ENCODE measurements at regions not wholly inside any gene's neighbourhood (a gene's known extent, or its start where the extent isn't known, plus 50 kb on each side); places are given as distances from the start of the nearest gene placed in this dataset.
A peak's percentile ranks its signal among the peaks of the same experiment; 100 is the strongest.

GRCh38 chr1:184283999-184284398 lies 102.8 kb upstream of the C1orf21 start:
- DNase-seq: peak; percentile 85

- DNase-seq: no peak
Measured at GRCh38 chr1:184284900-184285299, 101.9 kb upstream of the C1orf21 start.

- DNase-seq: no peak
Measured at GRCh38 chr1:184285401-184286087, 101.3 kb upstream of the C1orf21 start.

- DNase-seq: no peak
Measured at GRCh38 chr1:184287001-184287400, 99.8 kb upstream of the C1orf21 start.

GRCh38 chr1:184289825-184290550 lies 96.8 kb upstream of the C1orf21 start:
- DNase-seq: no peak

- DNase-seq: no peak
Measured at GRCh38 chr1:184291701-184292100, 95.1 kb upstream of the C1orf21 start.

GRCh38 chr1:184292101-184292500 lies 94.7 kb upstream of the C1orf21 start:
- no peak for DNase-seq

- no peak for DNase-seq
Measured at GRCh38 chr1:184294101-184294500, 92.7 kb upstream of the C1orf21 start.

- peak; percentile 98 for DNase-seq
Measured at GRCh38 chr1:184296466-184297243, 90.2 kb upstream of the C1orf21 start.

GRCh38 chr1:184297244-184297750 lies 89.5 kb upstream of the C1orf21 start:
- DNase-seq: no peak

GRCh38 chr1:184298440-184299405 lies 88.1 kb upstream of the C1orf21 start:
- DNase-seq: peak; percentile 27

- DNase-seq: peak; percentile 97
Measured at GRCh38 chr1:184299406-184299790, 87.4 kb upstream of the C1orf21 start.

GRCh38 chr1:184299796-184300195 lies 87.0 kb upstream of the C1orf21 start:
- no peak for DNase-seq

- DNase-seq: peak; percentile 62
Measured at GRCh38 chr1:184300446-184300845, 86.4 kb upstream of the C1orf21 start.

GRCh38 chr1:184301227-184301626 lies 85.6 kb upstream of the C1orf21 start:
- no peak for DNase-seq

GRCh38 chr1:184302346-184302745 lies 84.5 kb upstream of the C1orf21 start:
- DNase-seq: no peak

GRCh38 chr1:184310157-184310819 lies 76.5 kb upstream of the C1orf21 start:
- DNase-seq: no peak

- no peak for DNase-seq
Measured at GRCh38 chr1:184311580-184311979, 75.2 kb upstream of the C1orf21 start.

GRCh38 chr1:184315254-184315653 lies 71.6 kb upstream of the C1orf21 start:
- peak; percentile 78 for DNase-seq

GRCh38 chr1:184319879-184320278 lies 67.0 kb upstream of the C1orf21 start:
- DNase-seq: no peak

- DNase-seq: no peak
Measured at GRCh38 chr1:184322253-184322652, 64.6 kb upstream of the C1orf21 start.

Data from fibroblast of skin of back (primary cell).